HG02943 (cell line): ENCODE measurements at regions not wholly inside any gene's neighbourhood (a gene's known extent, or its start where the extent isn't known, plus 50 kb on each side); places are given as distances from the start of the nearest gene placed in this dataset.
"Not testable (repeated sequence)": the region's sequence is repeated elsewhere in the genome, so short reads cannot be mapped to it uniquely, and the experiment has no call there.

Source experiments
- ATAC-seq: cut with Tn5 transposase; IDR thresholded peaks from one replicate; pipeline ENCODE4 v1.9.1; 2021; ENCODE audit warnings: mild to moderate bottlenecking, low read depth, moderate library complexity; ENCODE audit not compliant: unreplicated experiment

DNA sequence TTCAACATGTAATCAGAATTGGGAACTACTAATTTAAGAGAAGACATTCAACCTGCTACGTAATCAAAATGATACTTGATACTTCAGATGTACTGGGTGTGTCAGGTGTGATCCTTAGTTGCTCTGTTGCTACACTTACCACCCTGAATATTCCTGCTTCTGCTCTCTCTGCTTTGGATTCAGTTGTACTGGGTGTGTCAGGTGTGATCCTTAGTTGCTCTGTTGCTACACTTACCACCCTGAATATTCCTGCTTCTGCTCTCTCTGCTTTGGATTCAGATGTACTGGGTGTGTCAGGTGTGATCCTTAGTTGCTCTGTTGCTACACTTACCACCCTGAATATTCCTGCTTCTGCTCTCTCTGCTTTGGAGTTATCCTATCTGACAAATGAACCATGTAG, 290.2 kb downstream of the RAB38 start:
- ATAC-seq, result not testable (repeated sequence)

DNA sequence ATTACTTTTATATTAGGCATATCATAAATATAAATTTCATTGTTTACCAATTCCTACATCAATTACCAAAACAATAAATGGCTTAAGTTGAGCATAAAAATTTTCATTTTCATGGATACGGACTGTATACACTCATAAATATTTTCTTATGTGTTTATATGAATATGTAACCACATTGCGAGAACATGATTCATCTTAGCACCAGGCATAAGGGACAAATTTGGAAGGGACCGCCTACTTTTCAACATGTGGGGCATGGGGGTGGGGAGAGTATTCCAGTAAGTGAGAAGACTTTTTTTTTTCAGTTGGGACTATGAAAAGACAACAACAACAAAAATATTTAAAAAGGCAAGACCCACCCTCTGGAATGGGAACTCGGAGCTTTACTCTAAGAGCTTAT, 296.1 kb downstream of the RAB38 start:
- ATAC-seq, result no peak

DNA sequence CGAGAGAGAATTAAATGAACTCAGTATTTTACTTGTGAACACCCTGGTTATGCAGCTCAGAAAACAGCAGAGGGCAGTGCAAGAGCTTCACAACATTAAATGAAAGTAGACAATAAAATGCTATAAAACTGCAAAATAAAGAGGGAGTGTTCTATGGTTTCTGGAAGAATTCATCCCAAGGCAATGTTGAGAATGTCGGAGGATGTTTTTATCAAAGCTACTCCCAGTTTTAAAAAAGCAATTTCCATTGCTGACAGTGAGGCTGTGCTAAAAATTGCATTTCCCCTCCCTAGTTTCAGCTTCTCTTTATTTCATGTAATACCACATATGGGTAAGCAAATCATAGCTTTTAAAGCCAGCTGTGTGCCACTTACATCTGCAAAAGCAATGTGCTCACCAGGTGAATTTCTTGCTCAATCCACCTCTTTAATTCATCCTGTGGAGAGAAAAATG, 296.8 kb downstream of the RAB38 start:
- no peak for ATAC-seq

DNA sequence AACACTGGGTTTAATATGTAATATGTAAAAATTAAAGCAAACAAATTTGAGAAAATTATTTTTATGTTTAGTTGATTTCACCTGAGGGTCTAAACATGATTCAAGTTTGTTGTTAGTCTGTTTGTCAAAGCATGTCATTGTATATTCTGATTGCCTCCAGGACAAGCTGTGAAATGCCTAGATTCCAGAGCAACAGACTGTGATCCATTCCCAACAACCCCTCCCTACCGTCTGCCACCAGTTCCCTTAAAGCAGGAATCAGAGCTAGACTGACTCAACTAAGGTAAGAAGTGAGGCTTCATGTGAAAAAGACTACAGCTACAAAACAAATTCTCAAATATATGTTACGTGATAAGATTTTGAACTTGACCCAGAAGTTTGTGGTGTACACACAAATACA, 304.2 kb downstream of the RAB38 start:
- no peak for ATAC-seq

DNA sequence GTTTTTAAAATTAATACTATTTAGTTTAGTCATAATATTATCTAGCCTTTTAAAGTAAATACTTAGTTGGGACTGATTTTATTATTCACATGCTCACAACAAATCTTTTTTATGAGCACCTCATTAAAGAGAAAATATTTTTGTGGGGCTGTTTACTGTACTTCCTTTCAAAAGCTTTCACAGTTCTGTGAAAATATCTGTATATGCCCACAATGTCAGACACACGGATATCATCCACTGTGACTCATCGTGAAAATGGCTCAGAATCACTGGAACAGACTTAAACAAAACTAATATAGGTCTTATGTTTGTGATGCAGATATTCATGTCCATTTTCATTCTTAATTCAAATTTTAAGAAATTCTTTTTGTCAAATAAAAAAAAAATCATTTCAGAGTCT, 305.2 kb downstream of the RAB38 start:
- no peak for ATAC-seq

DNA sequence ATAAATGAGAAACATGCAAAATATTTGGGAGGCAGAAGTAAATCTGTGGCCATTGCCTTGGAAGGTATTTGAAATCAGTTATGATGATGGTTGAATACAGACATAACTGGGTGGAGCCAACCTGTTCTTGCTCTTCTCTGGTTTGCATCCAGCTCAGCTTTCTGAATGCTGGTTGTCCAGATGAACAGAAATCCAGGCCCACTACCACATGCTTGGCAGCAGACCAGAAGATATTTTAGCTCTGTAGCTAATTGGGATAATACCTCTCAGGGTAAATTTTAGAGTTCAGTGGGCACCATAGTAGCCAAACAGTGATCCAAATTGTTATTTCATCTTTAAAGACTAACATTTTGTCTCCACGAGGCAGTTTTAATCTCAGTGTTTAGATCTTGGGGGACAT, 308.3 kb downstream of the RAB38 start:
- ATAC-seq, result no peak

DNA sequence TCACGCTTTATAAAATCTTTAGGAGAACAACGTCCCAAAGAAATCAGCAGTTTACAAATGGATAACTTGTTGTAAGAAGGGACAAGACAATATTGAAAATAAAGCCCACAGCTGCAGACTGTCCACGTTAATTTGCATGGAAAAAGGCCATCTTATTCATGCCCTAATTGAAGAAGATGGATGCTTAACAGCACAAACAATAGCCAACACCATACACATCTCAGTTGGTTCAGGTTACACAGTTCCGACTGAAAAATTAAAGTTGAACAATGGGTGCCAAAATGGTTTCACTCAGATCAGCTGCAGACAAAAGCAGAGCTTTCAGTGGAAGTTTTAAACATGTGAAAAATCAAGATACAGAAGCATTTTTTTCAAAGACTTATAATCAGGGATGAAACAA, 314.2 kb downstream of the RAB38 start:
- no peak for ATAC-seq

DNA sequence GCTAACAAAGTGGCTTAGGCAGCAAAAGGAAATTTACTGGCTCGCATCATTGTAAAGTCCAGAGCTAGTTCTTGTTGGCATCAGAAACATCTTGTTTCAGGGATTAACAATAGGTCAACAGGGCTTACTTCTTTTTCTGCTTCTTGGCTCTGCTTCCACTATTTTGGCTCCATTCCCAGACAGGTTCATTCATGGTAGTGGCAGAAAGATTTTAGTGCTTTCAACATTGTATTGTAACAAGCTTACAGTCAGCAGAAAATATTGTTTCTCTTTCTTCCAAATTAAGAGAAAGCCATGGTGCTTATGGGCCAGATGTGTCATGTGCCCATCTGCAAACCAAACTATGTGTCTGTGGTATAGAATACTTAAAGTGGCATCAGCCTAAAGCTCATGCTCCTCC, 315.6 kb downstream of the RAB38 start:
- ATAC-seq, result no peak

DNA sequence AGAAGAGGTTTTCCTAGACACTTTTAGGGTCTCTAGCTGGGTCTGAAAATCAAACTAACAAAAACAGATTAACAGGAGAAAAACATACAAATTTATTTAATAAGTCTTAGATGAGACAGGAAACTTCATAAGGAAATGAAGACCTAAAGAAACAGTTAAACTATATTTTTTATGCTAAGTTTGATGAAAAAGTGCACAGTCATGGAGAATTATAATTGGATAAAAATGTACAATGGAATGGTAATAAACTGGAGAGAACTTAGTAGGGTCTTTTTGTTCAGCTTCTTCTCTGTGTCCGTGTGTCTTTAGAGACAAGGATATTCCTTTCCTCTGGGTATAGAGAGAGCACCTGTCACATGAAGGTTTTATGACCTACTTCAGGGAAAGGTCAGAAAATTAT, 323.4 kb downstream of the RAB38 start:
- ATAC-seq, result no peak

DNA sequence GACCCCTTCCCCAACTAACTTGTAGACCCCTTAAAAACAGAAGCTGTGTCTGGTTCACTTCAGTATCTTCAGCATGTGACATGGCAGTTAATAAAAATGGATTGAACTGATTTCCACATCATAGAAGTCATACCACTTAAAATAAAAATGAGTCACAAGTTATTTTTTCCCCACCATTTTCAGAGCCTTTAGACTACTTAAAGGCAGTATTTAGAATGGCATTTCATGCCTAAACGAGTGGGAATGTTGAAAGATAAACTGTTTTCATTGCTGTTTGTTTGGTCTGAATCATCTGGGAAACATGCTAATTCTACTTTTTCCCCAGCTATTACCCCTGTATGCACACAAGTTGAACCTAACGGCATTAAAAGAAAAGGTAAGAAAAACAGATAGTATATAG, 324.0 kb downstream of the RAB38 start:
- no peak for ATAC-seq

DNA sequence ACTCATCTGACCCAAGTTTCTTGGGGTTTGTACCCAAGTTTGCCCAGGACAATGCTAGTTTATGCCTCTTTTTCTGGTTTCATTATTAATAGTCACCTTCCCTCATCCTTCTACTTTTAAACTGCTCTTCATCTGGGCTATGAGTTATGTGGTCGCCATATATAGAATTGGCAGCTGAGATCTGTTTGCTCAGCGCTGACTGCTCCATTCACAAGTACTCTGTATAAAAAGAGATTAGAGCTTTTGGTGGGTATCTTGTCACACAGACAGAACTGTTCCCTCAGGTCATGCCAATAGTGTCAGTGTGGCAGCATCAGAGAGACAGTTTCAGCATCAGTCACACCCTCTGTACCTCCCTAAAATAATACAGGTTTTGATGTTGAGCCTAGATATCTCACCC, 326.0 kb downstream of the RAB38 start:
- ATAC-seq, result no peak

DNA sequence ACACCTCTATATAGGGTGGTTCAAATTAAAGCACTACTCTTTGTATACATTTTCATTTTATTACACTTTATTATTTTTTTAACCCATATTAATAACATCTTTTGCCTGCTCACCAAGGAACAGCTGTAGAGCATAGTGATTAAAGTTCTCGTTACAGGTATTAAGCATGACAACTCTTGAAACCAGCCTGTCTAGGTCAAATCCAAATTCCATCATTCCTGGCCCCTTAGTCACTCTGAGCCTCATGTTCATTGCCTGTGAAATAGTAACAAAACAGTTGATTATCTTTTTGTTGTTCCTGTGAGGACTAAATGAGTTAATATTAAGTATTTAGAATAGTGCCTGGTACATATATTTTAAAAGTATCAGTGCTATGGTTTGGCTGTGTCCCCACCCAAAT, 334.5 kb downstream of the RAB38 start:
- no peak for ATAC-seq

DNA sequence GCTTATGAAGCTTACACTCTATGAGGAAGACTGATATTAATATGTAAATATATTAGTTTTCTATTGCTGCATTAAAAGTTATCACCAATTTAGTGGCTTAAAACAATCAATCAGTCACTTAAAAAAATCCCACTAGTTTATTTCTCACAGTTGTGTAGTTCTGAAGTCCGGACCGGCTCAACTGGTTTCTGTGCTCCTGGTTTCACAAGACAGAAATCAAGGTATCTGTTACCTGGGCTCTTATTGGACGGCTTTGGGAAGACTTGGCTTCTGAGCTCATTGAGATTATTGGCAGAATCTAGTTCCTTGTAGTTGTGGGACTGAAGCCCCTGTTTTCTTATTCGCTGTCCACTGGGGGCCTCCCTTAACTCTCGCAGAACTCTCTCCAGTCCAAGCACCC, 343.0 kb downstream of the RAB38 start:
- no peak for ATAC-seq

DNA sequence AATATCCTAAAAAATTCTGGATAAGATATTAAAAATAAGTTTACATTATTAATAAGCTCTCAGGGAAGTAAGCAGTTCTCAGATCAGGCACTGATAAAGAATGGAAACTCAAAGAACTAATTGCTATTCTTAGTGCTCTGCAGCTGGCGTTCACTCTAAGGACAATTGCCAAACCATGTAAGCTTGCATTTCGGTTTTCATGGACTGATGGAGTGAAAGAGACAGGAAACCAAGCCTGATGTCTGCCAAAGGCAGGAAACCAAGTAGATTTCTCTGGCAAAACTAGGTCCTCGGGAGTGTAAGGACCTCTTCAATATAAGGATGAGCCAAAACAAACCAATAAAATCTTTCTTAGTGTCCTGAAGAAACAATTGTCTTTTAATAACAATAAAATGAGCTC, 355.2 kb downstream of the RAB38 start:
- no peak for ATAC-seq

DNA sequence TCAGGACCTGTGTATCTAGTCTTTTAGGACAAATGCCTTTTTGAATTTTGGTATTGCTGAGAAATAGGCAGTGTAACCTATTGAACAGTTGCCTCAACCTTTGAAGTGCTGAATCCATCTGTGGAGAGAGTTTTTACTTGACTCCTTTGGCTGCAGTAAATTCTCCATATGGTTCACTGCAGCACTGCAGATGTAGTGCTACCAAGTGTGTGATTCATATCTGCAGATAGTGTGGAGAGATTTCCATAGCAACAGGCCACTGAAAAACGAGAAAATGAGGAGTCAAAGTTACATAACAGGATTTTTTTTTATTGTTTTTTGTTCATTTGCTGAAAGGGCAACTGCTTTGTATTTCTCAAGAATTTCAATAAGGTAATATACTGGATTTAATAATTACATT, 356.1 kb downstream of the RAB38 start:
- no peak for ATAC-seq

DNA sequence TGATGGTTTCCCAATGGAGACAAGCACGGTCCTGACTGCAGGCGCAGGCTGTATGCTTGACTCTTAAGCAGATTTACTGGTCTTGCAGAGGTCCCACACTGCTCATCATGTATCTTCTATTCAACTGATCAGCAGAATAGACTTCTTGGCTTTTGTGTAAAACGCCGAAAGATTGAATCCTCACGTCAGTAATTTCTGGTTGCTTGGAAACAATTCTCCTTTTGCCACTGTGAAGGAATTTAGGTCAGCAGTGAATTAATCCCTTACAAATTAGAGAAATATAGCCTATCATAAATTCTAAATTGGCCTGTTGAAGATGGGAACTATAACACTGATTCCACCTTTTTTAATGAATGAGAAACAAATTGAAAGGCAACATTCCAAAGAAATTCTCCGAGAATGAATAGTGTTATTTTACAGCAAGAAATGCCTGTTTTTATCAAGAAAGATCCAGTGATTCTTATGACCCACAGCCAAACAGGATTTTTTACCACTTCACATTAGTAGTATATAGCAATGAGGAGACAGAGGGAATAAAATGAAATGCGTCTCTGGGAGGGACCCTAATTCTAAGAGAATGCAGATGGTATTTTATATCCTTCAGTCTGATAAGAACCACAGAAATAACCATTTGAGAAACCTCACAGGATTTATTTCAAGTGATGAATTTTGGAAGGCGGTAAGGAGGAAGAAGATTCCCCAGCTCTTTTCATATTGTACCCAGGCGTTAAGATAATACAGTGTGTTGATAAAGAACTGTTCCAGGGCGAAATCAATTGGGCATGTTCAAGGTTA, 362.5 kb downstream of the RAB38 start:
- no peak for ATAC-seq

DNA sequence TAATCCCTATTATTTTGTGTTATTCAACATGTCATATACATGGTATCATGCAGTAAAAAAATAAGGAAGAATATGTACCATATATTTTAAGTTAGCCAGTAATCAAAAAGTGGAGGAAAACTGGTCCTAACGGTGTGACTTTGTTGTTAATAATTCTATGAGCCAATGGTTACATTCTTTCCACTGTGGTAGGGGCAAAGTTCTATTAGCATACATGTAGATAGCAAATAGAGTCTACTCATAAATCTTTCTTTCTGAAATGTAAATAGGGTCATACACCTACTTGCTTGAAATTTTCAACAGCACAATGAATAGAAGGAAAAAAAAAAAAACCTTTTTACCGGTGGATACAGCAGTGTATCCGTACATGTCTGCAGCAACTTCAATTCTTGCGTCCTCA, 364.8 kb downstream of the RAB38 start:
- no peak for ATAC-seq

DNA sequence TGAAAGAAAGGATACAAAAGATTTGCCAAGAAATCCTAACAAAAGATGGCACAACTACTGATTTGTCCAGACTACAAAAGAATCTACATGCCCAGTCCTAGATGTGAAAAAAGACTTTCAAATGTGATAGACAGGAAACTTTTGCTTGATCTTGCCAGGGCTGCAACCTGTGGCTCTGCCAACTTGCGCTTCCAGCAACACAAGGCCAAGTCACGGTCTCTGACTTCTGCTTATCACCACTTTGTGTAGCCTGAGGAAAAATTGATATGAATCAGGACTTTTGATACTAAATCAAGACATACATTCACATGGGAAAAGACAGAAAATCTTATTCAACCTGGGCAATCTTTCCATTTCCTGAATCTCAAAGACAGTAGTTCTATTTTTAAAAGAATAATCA, 366.0 kb downstream of the RAB38 start:
- ATAC-seq, result no peak

DNA sequence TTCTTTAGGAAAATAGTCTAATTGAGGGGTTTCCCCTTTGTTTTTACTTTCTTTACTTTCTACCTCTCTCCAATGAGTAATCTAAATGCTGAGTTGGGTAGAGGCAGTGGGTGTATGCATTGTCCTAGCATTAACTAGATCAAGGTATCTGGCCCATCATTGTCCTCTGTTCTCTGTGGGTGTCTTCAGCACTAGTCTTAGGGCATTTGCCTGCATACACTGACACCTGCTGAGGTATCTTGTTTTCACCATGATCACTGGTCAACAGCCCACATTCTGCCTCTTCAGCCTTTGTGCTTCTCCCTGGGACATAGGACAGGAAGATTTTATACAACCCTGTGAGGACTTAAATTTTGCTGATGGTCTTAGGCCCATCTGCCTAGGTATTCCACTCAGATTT, 371.1 kb downstream of the RAB38 start:
- no peak for ATAC-seq

DNA sequence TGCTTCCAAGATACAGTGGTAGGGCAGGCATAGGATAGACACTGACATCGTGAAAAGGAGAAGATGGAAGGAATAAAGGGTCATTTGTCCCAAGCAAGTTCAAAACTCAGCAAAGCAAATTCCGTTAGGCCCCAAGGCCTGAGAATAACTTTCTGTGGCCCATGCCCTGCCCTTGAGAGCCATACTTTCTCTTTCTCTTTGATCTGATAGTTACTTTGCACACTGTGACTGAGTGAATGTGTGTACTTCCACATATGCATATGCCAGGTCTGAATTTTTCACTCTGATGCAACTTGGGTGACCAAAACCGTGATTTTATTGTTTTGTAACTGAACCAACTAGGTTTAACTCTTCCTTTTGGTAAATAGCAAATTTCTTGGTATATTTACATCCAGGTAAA, 371.5 kb downstream of the RAB38 start:
- no peak for ATAC-seq

DNA sequence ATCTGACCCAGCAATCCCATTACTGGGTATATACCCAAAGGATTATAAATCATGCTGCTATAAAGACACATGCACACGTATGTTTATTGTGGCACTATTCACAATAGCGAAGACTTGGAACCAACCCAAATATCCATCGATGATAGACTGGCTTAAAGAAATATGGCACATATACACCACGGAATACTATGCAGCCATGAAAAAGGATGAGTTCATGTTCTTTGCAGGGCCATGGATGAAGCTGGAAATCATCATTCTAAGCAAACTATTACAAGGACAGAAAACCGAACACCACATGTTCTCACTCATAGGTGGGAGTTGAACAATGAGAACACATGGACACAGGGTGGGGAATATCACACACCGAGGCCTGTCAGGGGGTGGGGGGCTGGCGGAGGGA, 390.4 kb downstream of the RAB38 start:
- ATAC-seq, result not testable (repeated sequence)

DNA sequence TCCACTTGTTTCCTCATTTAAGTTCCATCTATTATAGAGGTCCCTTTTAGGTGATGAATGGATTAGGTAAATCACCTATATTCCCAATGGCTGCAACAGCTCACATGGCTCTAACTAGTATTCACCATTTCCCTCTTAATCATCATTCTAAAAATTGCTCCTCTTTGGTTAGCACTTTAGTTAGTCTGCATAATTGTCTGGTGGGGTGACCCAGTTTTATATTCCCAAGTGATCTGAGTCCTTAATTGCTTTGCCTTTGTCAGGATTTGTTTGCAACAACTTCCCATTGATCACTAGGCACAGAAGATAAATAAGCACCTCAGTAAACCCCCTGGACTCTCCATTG, 395.2 kb downstream of the RAB38 start:
- no peak for ATAC-seq
